H9 (cell line): ENCODE measurements at regions not wholly inside any gene's neighbourhood (a gene's known extent, or its start where the extent isn't known, plus 50 kb on each side); places are given as distances from the start of the nearest gene placed in this dataset.

Source experiments
- DNase-seq: peaks from one replicate; pipeline ENCODE4 v3.0.0-alpha.2; 2017
- H2AFZ ChIP-seq: one replicate; pipeline ENCODE4 v1.6.1; 2013; ENCODE audit warnings: mild to moderate bottlenecking, low read length, control low read depth, moderate library complexity
- H2AK5ac ChIP-seq: 2 replicates; pipeline ENCODE4 v1.6.1; 2013; ENCODE audit warnings: low read length, control low read depth, mixed read lengths; ENCODE audit not compliant: insufficient read length
- H2BK120ac ChIP-seq: one replicate; pipeline ENCODE4 v1.6.1; 2013; ENCODE audit warnings: low read depth, mild to moderate bottlenecking, low read length, control low read depth, inconsistent platforms; ENCODE audit not compliant: poor library complexity, severe bottlenecking
- H2BK12ac ChIP-seq: 2 replicates; pipeline ENCODE4 v1.6.1; 2013; ENCODE audit warnings: low read length, control low read depth, mixed read lengths, low read depth; ENCODE audit not compliant: insufficient read length
- H2BK15ac ChIP-seq: 2 replicates; pipeline ENCODE4 v1.6.1; 2013; ENCODE audit warnings: low read depth, low read length, control low read depth
- H2BK20ac ChIP-seq: one replicate; pipeline ENCODE4 v1.6.1; 2013; ENCODE audit warnings: low read depth, mild to moderate bottlenecking, low read length, control low read depth, inconsistent platforms; ENCODE audit not compliant: poor library complexity, severe bottlenecking
- H2BK5ac ChIP-seq: 2 replicates; pipeline ENCODE4 v1.6.1; 2013; ENCODE audit warnings: low read length, control low read depth, mixed read lengths; ENCODE audit not compliant: insufficient read length
- H3K14ac ChIP-seq: 2 replicates; pipeline ENCODE4 v1.6.1; 2013; ENCODE audit warnings: low read length, control low read depth; ENCODE audit not compliant: insufficient read depth
- H3K18ac ChIP-seq: 2 replicates; pipeline ENCODE4 v1.6.1; 2013; ENCODE audit warnings: low read depth, mild to moderate bottlenecking, mixed read lengths, low read length, control low read depth; ENCODE audit not compliant: insufficient read length
- H3K23ac ChIP-seq: 2 replicates; pipeline ENCODE4 v1.6.1; 2013; ENCODE audit warnings: low read length, control low read depth, mixed read lengths, low read depth; ENCODE audit not compliant: insufficient read length
- H3K23me2 ChIP-seq: 2 replicates; pipeline ENCODE4 v1.6.1; 2013; ENCODE audit warnings: low read depth, mild to moderate bottlenecking, mixed read lengths, low read length, control low read depth; ENCODE audit not compliant: insufficient read length, poor library complexity, severe bottlenecking
- H3K27ac ChIP-seq: 2 replicates; pipeline ENCODE4 v1.5.1; 2013; ENCODE audit warnings: low read length, control low read depth, mixed read lengths, low read depth; ENCODE audit not compliant: insufficient read length
- H3K27me3 ChIP-seq: 2 replicates; pipeline ENCODE4 v1.6.1; 2013; ENCODE audit warnings: low read length, control low read depth, inconsistent platforms; ENCODE audit not compliant: insufficient read depth
- H3K4ac ChIP-seq: 2 replicates; pipeline ENCODE4 v1.6.1; 2013; ENCODE audit warnings: low read depth, mild to moderate bottlenecking, control low read depth, inconsistent platforms, low read length, moderate library complexity
- H3K4me1 ChIP-seq: 2 replicates; pipeline ENCODE4 v1.6.1; 2013; ENCODE audit warnings: low read length, control low read depth, inconsistent platforms; ENCODE audit not compliant: insufficient read depth
- H3K4me2 ChIP-seq: 2 replicates; pipeline ENCODE4 v1.6.1; 2013; ENCODE audit warnings: low read length, control low read depth, mixed read lengths; ENCODE audit not compliant: insufficient read length, insufficient read depth
- H3K56ac ChIP-seq: 2 replicates; pipeline ENCODE4 v1.6.1; 2013; ENCODE audit warnings: low read depth, mild to moderate bottlenecking, mixed read lengths, low read length, control low read depth; ENCODE audit not compliant: insufficient read length
- H3K79me1 ChIP-seq: 2 replicates; pipeline ENCODE4 v1.6.1; 2013; ENCODE audit warnings: low read depth, mild to moderate bottlenecking, moderate library complexity, low read length, control low read depth, inconsistent platforms; ENCODE audit not compliant: insufficient read depth, poor library complexity, severe bottlenecking
- H3K79me2 ChIP-seq: 2 replicates; pipeline ENCODE4 v1.6.1; 2013; ENCODE audit warnings: low read length, control low read depth, inconsistent platforms; ENCODE audit not compliant: insufficient read depth
- H3K9ac ChIP-seq: 2 replicates; pipeline ENCODE4 v1.6.1; 2013; ENCODE audit warnings: low read length, control low read depth, mixed read lengths; ENCODE audit not compliant: insufficient read length; ENCODE audit errors: extremely low read depth
- H3K9me3 ChIP-seq: one replicate; pipeline ENCODE4 v1.6.1; 2013; ENCODE audit warnings: low read depth, low read length, inconsistent platforms; ENCODE audit not compliant: control insufficient read depth
- H3T11ph ChIP-seq: one replicate; pipeline ENCODE4 v1.6.1; 2013; ENCODE audit warnings: mild to moderate bottlenecking, low read length, control low read depth, inconsistent platforms
- H4K20me1 ChIP-seq: one replicate; pipeline ENCODE4 v1.6.1; 2013; ENCODE audit not compliant: control insufficient read depth, insufficient read length, insufficient read depth
- H4K5ac ChIP-seq: 2 replicates; pipeline ENCODE4 v1.6.1; 2013; ENCODE audit warnings: low read depth, mild to moderate bottlenecking, mixed read lengths, low read length, control low read depth; ENCODE audit not compliant: insufficient read length
- H4K8ac ChIP-seq: replicated peaks from 2 replicates; pipeline ENCODE4 v1.6.1; 2013; ENCODE audit warnings: low read length, control low read depth, mixed read lengths, low read depth; ENCODE audit not compliant: insufficient read length
- H4K91ac ChIP-seq: 2 replicates; pipeline ENCODE4 v1.6.1; 2013; ENCODE audit warnings: low read depth, mild to moderate bottlenecking, moderate library complexity, mixed read lengths, low read length, control low read depth; ENCODE audit not compliant: insufficient read length
- H3K27ac Mint-ChIP-seq, 3 experiments: 2 replicates in 2 of 3; 3 replicates in 1 of 3; pipeline ENCODE4 v1.8.0; 2020 to 2021; ENCODE audit warnings: mixed read lengths in 3 of 3, mild to moderate bottlenecking in 1 of 3, moderate library complexity in 1 of 3
- H3K27me3 Mint-ChIP-seq: 2 replicates; pipeline ENCODE4 v1.8.0; 2021; ENCODE audit warnings: low read depth, mild to moderate bottlenecking, moderate library complexity, mixed read lengths
- H3K36me3 Mint-ChIP-seq, 3 experiments: 2 replicates in 2 of 3; 3 replicates in 1 of 3; pipeline ENCODE4 v1.8.0; 2020 to 2021; ENCODE audit warnings: low read depth in 3 of 3, mixed read lengths in 3 of 3; ENCODE audit not compliant: insufficient read depth in 1 of 3
- H3K4me1 Mint-ChIP-seq, 2 experiments: 2 replicates each; pipeline ENCODE4 v1.8.0; 2020; ENCODE audit warnings: mixed read lengths in 2 of 2
- H3K4me3 Mint-ChIP-seq, 2 experiments: 2 replicates in 1 of 2; 3 replicates in 1 of 2; pipeline ENCODE4 v1.8.0; 2020 to 2021; ENCODE audit warnings: mild to moderate bottlenecking in 2 of 2, mixed read lengths in 2 of 2, moderate library complexity in 1 of 2
- H3K9me3 Mint-ChIP-seq, 2 experiments: 2 replicates in 1 of 2; 3 replicates in 1 of 2; pipeline ENCODE4 v1.8.0; 2020; ENCODE audit warnings: mild to moderate bottlenecking in 2 of 2, mixed read lengths in 2 of 2, moderate library complexity in 1 of 2
- WGBS: extraction: QIAGEN DNeasy Blood & Tissue Kit; methylation state at CpG from one replicate; pipeline ENCODE4 v1.1.7; 2013; ENCODE audit warnings: missing lambda C conversion rate, low lambda C conversion rate, mixed read lengths; ENCODE audit not compliant: insufficient read length; ENCODE audit errors: extremely low coverage; 5-methylcytosine and 5-hydroxymethylcytosine counted together
- TF ChIP-seq, protein P1 (sequence below): fragments of 200-600 bp; sonication (generic); conservative IDR thresholded peaks from 3 replicates; pipeline ENCODE4 v1.8.0; 2021; ENCODE audit warnings: antibody characterized with exemption, mild to moderate bottlenecking

DNA sequence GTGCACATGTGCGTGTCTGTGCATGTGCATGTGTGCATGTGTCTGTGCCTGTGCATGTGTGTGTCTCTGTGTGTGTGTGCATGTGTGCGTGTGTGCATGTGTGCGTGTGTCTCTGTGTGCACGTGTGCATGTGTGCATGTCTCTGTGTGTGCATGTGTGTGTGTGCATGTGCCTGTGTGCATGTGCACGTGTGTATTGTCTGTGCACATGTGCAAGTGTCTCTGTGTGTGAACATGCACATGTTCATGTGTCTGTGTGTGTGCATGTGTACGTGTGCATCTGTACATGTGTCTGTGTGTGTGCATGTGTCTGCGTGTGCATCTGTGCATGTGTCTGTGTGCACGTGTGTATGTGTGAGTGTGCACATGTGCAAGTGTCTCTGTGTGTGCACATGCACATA, 277.3 kb downstream of the GALR1 start:
- Histone ChIP-seq H3K27ac (no peak overlapping the region), H2AFZ (no peak overlapping the region), H3K56ac (no peak overlapping the region), H2AK5ac (no peak overlapping the region), H3T11ph (no peak overlapping the region), H3K18ac (no peak overlapping the region), H2BK15ac (no peak overlapping the region), H3K79me2 (no peaks in the 10 kb centered on the region), H2BK5ac (no peak overlapping the region), H3K4ac (no peak overlapping the region), H4K5ac (no peak overlapping the region), H4K8ac (peak overlapping the region; percentile 12), H3K9ac (no peak overlapping the region), H3K79me1 (no peaks in the 10 kb centered on the region), H3K23me2 (no peaks in the 10 kb centered on the region), H3K4me2 (no peak overlapping the region), H3K27me3 (no peaks in the 10 kb centered on the region), H3K4me1 (no peaks in the 10 kb centered on the region), H2BK12ac (no peak overlapping the region), H3K14ac (no peak overlapping the region), H4K91ac (no peak overlapping the region), H3K9me3 (no peaks in the 10 kb centered on the region), H2BK120ac (no peak overlapping the region), H2BK20ac (no peak overlapping the region), H4K20me1 (peaks cover 4% of the 10 kb centered on the region), H3K23ac (peak overlapping the region; percentile 64)
- Mint-ChIP-seq H3K4me1 (peaks cover 0 to 5% of the 10 kb centered on the region in 2 experiments; a peak in 2 of 4 replicates), H3K4me3 (no peak overlapping the region), H3K27ac (no peak overlapping the region), H3K36me3 (peaks cover 0 to 7% (median 5%) of the 10 kb centered on the region in 3 experiments; a peak in 2 of 7 replicates), H3K27me3 (no peaks in the 10 kb centered on the region), H3K9me3 (peaks cover 5 to 8% of the 10 kb centered on the region in 2 experiments; a peak in 3 of 5 replicates)
- WGBS, result no CpG with 5 or more reads among the region's 8 CpGs
- TF ChIP-seq, protein P1, sequence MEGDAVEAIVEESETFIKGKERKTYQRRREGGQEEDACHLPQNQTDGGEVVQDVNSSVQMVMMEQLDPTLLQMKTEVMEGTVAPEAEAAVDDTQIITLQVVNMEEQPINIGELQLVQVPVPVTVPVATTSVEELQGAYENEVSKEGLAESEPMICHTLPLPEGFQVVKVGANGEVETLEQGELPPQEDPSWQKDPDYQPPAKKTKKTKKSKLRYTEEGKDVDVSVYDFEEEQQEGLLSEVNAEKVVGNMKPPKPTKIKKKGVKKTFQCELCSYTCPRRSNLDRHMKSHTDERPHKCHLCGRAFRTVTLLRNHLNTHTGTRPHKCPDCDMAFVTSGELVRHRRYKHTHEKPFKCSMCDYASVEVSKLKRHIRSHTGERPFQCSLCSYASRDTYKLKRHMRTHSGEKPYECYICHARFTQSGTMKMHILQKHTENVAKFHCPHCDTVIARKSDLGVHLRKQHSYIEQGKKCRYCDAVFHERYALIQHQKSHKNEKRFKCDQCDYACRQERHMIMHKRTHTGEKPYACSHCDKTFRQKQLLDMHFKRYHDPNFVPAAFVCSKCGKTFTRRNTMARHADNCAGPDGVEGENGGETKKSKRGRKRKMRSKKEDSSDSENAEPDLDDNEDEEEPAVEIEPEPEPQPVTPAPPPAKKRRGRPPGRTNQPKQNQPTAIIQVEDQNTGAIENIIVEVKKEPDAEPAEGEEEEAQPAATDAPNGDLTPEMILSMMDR, result no peak
- DNase-seq, result no peak
